GM21390 (cell line): ENCODE measurements at regions not wholly inside any gene's neighbourhood (a gene's known extent, or its start where the extent isn't known, plus 50 kb on each side); places are given as distances from the start of the nearest gene placed in this dataset.

Experiments used
- ATAC-seq: cut with Tn5 transposase; IDR thresholded peaks from one replicate; pipeline ENCODE4 v1.9.1; 2021; ENCODE audit not compliant: unreplicated experiment

DNA sequence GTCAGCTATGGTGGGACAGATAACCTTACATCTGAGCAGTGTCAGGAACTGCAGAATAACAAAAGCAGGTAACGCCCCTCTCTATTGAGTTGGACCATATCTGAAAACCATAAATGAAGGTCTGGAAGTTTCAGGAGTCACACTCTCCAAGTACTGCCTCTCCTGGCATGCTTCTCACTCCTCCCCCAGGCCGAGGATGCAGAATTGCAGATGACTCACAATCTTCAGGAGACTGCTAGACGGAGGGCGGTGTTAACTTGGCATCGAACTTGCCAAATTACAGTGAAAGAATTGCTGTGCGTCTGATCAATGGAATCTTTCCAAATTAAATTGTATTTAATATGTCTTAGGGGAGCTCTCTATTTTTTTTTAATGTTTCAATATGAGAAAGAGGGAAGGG lies 67.1 kb upstream of the TRIM2 start:
- ATAC-seq = no peak

- no peak for ATAC-seq
Observed at GRCh38 chr4:153137677-153138630, 66.3 kb upstream of the TRIM2 start.

DNA sequence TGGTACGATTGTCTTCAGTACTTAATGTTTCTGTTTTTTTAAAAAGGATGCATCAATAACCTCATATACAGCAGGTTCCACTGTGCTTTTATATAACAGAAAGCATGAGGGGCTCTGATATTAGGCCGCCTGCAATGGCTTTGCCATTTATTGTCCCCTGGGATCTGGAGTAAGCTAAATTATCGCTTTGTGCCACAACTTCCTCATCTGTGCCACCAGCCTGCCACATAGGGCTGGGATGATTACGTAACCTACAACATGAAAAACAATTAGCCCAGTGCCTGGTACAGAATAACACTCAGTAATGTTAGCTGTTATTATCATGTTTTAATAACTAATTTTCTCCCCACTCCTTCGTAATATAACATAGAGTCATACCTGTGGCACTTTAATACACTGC lies 65.5 kb upstream of the TRIM2 start:
- ATAC-seq = no peak

DNA sequence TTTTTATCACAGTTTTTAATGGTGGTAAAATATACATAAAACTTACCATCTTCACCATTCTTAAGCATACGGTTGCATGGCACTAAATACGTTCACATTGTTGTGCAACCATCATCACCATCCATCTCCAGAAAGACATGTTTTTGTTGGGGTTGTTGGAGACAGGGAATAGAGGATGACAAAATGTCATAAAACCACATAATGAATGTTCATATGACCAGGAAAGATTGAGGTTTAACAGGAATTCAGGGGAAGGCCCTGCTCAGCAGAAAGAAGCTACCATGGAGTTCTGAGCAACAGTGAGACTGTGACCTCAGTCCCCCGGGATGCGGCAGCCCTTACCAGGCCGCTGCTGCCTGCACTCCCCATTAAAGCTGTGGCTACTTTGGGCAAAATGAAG lies 63.9 kb upstream of the TRIM2 start:
- ATAC-seq = no peak

- no peak for ATAC-seq
Observed at GRCh38 chr4:153141238-153141637, 63.0 kb upstream of the TRIM2 start.

DNA sequence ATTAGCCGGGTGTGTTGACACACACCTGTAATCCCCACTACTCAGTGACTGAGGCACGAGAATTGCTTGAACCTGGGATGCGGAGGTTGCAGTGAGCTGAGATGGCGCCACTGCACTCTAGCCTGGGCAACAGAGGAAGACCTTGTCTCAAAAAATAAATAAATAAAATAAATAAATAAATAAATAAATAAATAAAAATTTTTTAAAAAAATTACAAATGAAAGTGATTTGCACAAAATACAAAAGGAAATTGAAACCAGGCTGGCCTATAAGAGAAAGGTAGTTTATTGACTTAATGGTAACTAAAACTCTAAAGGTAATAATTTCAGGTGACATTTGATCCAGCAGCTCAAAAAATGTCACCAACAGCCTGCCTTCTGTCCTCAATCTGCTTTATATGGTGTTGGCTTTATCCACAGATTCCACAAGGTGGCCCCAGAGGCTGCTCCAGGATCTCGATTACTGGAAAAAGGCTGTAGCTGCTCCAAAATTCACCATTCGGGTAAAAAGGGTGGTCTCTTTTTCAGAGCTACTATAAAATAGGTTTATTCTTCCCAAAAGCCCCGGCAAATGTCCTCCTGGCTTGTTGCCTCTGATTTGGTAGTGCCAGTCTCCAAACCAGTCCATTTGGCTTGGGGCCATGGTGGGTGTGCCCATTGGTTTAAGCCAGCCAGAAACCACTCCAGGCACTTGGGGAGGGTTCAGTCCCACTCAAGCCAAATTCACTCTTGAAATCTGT lies 61.4 kb upstream of the TRIM2 start:
- no peak for ATAC-seq

- ATAC-seq = peak; percentile 65
Observed at GRCh38 chr4:153143527-153144348, 60.5 kb upstream of the TRIM2 start.

- ATAC-seq = no peak
Observed at GRCh38 chr4:153146031-153146430, 58.2 kb upstream of the TRIM2 start.

DNA sequence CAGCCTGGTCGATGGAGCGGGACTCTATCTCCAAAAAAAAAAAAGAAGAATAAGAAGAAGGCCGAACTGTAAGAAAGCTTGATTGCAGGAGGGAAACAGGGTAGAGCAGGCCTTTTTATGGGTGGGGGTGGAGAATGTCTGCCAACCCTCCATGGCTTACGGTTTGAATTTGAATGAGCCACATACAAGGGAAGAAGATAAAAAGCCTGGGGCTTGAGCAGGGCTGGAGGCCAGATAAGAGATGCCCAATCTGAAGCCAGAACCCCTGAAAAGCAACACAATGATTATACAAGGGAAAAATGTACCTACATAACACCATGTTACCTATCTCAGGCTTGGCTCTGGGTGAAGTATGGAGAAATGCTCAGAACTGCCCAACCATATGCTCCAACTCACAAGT lies 57.3 kb upstream of the TRIM2 start:
- ATAC-seq = no peak

- ATAC-seq = no peak
Observed at GRCh38 chr4:153148791-153149190, 55.5 kb upstream of the TRIM2 start.

GRCh38 chr4:153151535-153152455 lies 52.4 kb upstream of the TRIM2 start:
- no peak for ATAC-seq

- peak; percentile 21 for ATAC-seq
Observed at GRCh38 chr4:153152501-153153338, 51.5 kb upstream of the TRIM2 start.

- peak; percentile 62 for ATAC-seq
Observed at GRCh38 chr4:153153339-153153871, 50.8 kb upstream of the TRIM2 start.

DNA sequence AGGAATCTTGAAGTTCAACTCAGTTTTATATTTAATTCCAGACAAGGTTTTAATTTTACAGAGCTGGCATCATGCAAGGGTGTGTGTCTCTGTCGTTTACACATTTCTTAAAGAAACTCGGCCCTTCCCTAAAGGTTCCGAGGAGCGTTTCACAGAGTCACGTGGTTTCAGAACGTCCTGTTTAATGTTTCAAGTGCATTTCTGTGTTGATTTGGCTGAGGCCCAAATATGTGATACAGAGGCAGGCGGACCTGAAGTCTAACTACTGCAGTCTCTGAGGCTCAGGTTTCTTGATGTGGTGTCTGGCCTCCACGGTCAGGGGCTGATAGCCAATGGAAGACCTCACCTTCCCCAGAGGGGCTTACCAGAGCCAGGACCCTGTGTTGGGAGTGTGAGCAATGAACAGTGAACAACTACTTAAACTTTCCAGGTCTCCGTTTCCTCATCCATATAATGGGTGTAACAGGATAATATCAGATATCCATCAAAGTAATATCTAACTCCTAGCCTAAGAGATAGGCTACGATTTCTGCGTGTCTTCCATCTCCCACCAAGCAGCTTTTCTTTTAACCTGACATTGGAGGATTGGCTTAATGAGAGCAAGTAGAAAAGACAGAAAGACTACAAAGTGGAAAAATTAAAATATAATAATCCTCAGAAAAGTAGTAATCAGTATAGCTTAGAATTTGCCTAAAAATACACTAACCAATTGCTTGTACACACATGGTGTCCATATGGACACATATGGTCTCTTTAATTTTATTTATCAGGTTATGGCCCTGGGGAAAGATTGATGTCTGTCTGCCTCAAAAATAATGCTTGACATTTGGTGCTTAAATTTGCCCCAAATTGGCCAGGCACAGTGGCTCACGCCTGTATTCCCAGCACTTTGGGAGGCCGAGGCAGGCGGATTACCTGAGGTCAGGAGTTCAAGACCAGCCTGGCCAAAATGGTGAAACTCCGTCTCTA lies 50.0 kb upstream of the TRIM2 start:
- ATAC-seq = no peak
